Neural progenitor cell (in vitro differentiated cells): ENCODE measurements at regions not wholly inside any gene's neighbourhood (a gene's known extent, or its start where the extent isn't known, plus 50 kb on each side); places are given as distances from the start of the nearest gene placed in this dataset.

Source experiments
- CTCF ChIP-seq: fragments of 200-600 bp; sonication (generic); IDR thresholded peaks from 2 replicates; pipeline ENCODE4 v1.5.1; 2017; ENCODE audit warnings: antibody characterized with exemption, mild to moderate bottlenecking
- EZH2 ChIP-seq: fragments of 200-600 bp; sonication (generic); IDR thresholded peaks from 2 replicates; pipeline ENCODE4 v1.6.1; 2017; ENCODE audit warnings: antibody characterized with exemption, mild to moderate bottlenecking, moderate library complexity
- EZH2phosphoT487 ChIP-seq: fragments of 200-600 bp; sonication (generic); IDR thresholded peaks from 2 replicates; pipeline ENCODE4 v1.6.1; 2017; ENCODE audit warnings: antibody characterized with exemption

GRCh38 chr13:20334309-20334708 lies 102.2 kb upstream of the GJB6 start:
- TF ChIP-seq CTCF (no peak), EZH2phosphoT487 (no peak), EZH2 (no peak)
